ENCODE measurements at regions not wholly inside any gene's neighbourhood (a gene's known extent, or its start where the extent isn't known, plus 50 kb on each side); places are given as distances from the start of the nearest gene placed in this dataset.

DNA sequence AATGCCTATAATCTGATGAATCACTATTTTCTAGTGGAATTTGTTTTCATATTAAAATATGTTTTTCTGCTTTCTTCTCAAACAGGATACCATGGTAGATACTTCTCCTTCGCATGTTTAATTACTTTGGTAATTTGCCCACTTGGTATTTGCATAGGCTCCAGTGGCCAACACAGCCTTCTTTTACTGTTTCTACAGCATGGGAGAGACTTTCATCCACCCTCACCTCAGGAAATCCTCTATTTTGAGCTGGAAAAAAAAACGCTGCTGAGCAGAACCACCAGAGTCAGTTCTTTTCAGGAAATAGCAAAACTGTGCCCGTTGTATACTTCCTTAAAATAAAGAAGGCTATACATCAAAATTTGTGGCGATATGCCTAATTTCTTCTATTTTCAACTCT is 213.3 kb downstream of the MDFIC start:
- TF ChIP-seq, protein P1, sequence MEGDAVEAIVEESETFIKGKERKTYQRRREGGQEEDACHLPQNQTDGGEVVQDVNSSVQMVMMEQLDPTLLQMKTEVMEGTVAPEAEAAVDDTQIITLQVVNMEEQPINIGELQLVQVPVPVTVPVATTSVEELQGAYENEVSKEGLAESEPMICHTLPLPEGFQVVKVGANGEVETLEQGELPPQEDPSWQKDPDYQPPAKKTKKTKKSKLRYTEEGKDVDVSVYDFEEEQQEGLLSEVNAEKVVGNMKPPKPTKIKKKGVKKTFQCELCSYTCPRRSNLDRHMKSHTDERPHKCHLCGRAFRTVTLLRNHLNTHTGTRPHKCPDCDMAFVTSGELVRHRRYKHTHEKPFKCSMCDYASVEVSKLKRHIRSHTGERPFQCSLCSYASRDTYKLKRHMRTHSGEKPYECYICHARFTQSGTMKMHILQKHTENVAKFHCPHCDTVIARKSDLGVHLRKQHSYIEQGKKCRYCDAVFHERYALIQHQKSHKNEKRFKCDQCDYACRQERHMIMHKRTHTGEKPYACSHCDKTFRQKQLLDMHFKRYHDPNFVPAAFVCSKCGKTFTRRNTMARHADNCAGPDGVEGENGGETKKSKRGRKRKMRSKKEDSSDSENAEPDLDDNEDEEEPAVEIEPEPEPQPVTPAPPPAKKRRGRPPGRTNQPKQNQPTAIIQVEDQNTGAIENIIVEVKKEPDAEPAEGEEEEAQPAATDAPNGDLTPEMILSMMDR (IDR thresholded peaks at IDR 0.05) = no peak
- TF ChIP-seq POLR2A (IDR thresholded peaks at IDR 0.05) = no peak
